ENCODE measurements at regions not wholly inside any gene's neighbourhood (a gene's known extent, or its start where the extent isn't known, plus 50 kb on each side); places are given as distances from the start of the nearest gene placed in this dataset.
"Not testable (repeated sequence)": the region's sequence is repeated elsewhere in the genome, so short reads cannot be mapped to it uniquely, and the experiment has no call there.

DNA sequence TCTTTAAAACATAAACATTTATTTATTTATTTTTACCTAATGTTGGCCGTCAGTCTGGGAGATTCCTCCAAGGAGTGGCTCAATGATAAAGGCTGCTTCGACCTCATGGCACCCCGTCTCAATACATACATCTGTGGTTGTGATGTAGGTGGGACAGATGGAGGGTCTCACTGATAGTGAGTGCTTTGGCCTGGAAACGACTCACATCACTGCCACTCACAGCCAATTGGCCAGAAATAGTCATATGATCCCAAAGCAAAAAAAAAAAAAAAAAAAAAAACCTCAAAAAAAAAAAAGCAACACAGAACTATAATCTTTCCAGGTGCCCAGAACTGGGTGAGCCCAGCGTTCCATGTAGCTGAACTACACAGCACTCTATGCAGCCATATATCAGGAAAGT, 125.4 kb downstream of the PSAT1 start:
- no peaks in the 10 kb centered on the region for H3K36me3 ChIP-seq (ENCODE audit: low read length)
- H3K4me2 ChIP-seq (ENCODE audit: low read depth, low read length, poor library complexity, severe bottlenecking): no peak overlapping the region
- no peak overlapping the region for H3K27ac ChIP-seq (ENCODE audit: low read depth, low read length)
- H3F3A ChIP-seq (ENCODE audit: insufficient read depth): no peaks in the 10 kb centered on the region
- H3K9ac ChIP-seq (ENCODE audit: low read length): no peak overlapping the region
- no peaks in the 10 kb centered on the region for H3K9me2 ChIP-seq (replicated peaks; ENCODE audit: insufficient read depth, low read length)
- no peak overlapping the region for H2AFZ ChIP-seq (ENCODE audit: low read depth, low read length, severe bottlenecking)
- H3K27me3 ChIP-seq (ENCODE audit: low read length): no peaks in the 10 kb centered on the region
- no peaks in the 10 kb centered on the region for H3K79me2 ChIP-seq (ENCODE audit: insufficient read depth, low read length)
- H3K9me3 ChIP-seq (ENCODE audit: insufficient read depth, low read length): no peaks in the 10 kb centered on the region
- H3K4me3 ChIP-seq (ENCODE audit: insufficient read depth, low read length, poor library complexity, severe bottlenecking): no peak overlapping the region
- no peaks in the 10 kb centered on the region for H4K20me1 ChIP-seq (ENCODE audit: low read depth, low read length)
- TF ChIP-seq, protein P1, sequence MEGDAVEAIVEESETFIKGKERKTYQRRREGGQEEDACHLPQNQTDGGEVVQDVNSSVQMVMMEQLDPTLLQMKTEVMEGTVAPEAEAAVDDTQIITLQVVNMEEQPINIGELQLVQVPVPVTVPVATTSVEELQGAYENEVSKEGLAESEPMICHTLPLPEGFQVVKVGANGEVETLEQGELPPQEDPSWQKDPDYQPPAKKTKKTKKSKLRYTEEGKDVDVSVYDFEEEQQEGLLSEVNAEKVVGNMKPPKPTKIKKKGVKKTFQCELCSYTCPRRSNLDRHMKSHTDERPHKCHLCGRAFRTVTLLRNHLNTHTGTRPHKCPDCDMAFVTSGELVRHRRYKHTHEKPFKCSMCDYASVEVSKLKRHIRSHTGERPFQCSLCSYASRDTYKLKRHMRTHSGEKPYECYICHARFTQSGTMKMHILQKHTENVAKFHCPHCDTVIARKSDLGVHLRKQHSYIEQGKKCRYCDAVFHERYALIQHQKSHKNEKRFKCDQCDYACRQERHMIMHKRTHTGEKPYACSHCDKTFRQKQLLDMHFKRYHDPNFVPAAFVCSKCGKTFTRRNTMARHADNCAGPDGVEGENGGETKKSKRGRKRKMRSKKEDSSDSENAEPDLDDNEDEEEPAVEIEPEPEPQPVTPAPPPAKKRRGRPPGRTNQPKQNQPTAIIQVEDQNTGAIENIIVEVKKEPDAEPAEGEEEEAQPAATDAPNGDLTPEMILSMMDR (IDR thresholded peaks at IDR 0.05; ENCODE audit: insufficient read depth, low read length, poor library complexity, severe bottlenecking): no peak
- no peak for TF ChIP-seq EZH2phosphoT487 (conservative IDR thresholded peaks at IDR 0.05; ENCODE audit: low read length)

DNA sequence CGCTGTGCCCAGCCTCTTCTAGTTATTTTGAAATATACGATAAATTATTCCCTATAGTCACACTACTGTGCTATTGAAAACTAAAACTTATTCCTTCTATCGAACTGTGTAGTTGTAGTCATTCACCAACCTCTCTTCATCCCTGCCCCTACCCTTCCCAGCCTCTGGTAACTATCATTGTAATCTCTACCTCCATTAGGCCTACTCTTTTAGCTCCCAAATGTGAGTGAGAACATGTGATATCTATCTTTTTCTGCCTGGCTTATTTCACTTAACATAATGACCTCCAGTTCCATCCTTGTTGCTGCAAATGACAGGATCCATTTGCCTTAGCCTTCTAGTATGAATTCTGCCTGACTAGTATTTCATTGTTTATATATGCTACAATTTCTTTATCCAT, 127.4 kb downstream of the PSAT1 start:
- H3K9ac ChIP-seq (ENCODE audit: low read length): no peak overlapping the region
- TF ChIP-seq EZH2phosphoT487 (conservative IDR thresholded peaks at IDR 0.05; ENCODE audit: low read length): no peak
- TF ChIP-seq, protein P1 (IDR thresholded peaks at IDR 0.05; ENCODE audit: insufficient read depth, low read length, poor library complexity, severe bottlenecking): no peak
- H3F3A ChIP-seq (ENCODE audit: insufficient read depth): no peaks in the 10 kb centered on the region
- H3K4me2 ChIP-seq (ENCODE audit: low read depth, low read length, poor library complexity, severe bottlenecking): no peak overlapping the region
- H3K27me3 ChIP-seq (ENCODE audit: low read length): no peaks in the 10 kb centered on the region
- H3K36me3 ChIP-seq (ENCODE audit: low read length): no peaks in the 10 kb centered on the region
- no peak overlapping the region for H2AFZ ChIP-seq (ENCODE audit: low read depth, low read length, severe bottlenecking)
- H3K4me3 ChIP-seq (ENCODE audit: insufficient read depth, low read length, poor library complexity, severe bottlenecking): no peak overlapping the region
- no peak overlapping the region for H3K27ac ChIP-seq (ENCODE audit: low read depth, low read length)
- no peaks in the 10 kb centered on the region for H3K79me2 ChIP-seq (ENCODE audit: insufficient read depth, low read length)
- H4K20me1 ChIP-seq (ENCODE audit: low read depth, low read length): no peaks in the 10 kb centered on the region
- H3K9me3 ChIP-seq (ENCODE audit: insufficient read depth, low read length): no peaks in the 10 kb centered on the region
- no peaks in the 10 kb centered on the region for H3K9me2 ChIP-seq (replicated peaks; ENCODE audit: insufficient read depth, low read length)

DNA sequence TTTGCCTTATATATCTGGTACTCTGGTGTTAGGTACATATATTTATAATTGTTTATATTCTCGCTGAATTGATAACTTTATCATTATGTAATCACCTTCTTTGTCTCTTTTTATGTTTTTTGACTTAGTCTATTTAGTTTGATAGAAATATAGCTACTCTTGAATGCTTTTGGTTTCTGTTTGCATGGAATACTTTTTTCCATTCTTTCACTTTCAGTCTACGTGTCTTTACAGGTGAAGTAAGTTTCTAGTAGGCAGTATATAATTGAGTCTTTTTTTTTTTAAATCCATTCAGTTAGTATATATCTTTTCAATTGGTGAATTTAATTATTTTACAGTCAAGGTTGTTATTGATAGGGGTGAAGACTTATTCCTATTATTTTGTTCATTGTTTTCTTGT, 131.7 kb downstream of the PSAT1 start:
- no peak overlapping the region for H3K9ac ChIP-seq (ENCODE audit: low read length)
- H3K9me3 ChIP-seq (ENCODE audit: insufficient read depth, low read length): no peaks in the 10 kb centered on the region
- H2AFZ ChIP-seq (ENCODE audit: low read depth, low read length, severe bottlenecking): no peak overlapping the region
- no peak for TF ChIP-seq EZH2phosphoT487 (conservative IDR thresholded peaks at IDR 0.05; ENCODE audit: low read length)
- H3K4me2 ChIP-seq (ENCODE audit: low read depth, low read length, poor library complexity, severe bottlenecking): no peak overlapping the region
- no peaks in the 10 kb centered on the region for H3K27me3 ChIP-seq (ENCODE audit: low read length)
- no peak overlapping the region for H3K27ac ChIP-seq (ENCODE audit: low read depth, low read length)
- no peaks in the 10 kb centered on the region for H3F3A ChIP-seq (ENCODE audit: insufficient read depth)
- H3K9me2 ChIP-seq (replicated peaks; ENCODE audit: insufficient read depth, low read length): no peaks in the 10 kb centered on the region
- no peaks in the 10 kb centered on the region for H3K79me2 ChIP-seq (ENCODE audit: insufficient read depth, low read length)
- no peaks in the 10 kb centered on the region for H4K20me1 ChIP-seq (ENCODE audit: low read depth, low read length)
- no peak overlapping the region for H3K4me3 ChIP-seq (ENCODE audit: insufficient read depth, low read length, poor library complexity, severe bottlenecking)
- H3K36me3 ChIP-seq (ENCODE audit: low read length): no peaks in the 10 kb centered on the region

DNA sequence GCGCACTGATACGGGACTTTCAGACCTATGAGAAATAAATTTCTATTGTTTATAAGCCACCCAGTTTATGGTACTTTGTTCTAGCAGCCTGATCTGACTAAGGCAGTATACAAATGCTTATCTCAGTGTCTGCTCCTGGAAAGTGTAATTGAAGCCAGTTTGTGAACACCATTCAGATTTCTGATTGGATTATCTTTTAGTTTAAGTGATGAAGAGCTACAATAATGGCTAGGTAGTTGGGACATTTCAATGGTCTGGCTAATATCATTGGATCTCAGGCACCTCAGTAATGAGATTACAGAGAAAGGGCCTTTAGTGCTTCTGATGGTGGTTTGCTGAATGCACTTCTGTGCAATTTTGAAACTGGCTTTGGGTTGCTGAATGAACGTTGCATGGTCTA, 133.5 kb downstream of the PSAT1 start:
- H3K4me3 ChIP-seq (ENCODE audit: insufficient read depth, low read length, poor library complexity, severe bottlenecking): no peak overlapping the region
- no peaks in the 10 kb centered on the region for H3K79me2 ChIP-seq (ENCODE audit: insufficient read depth, low read length)
- H3K27me3 ChIP-seq (ENCODE audit: low read length): no peaks in the 10 kb centered on the region
- no peaks in the 10 kb centered on the region for H4K20me1 ChIP-seq (ENCODE audit: low read depth, low read length)
- H3F3A ChIP-seq (ENCODE audit: insufficient read depth): no peaks in the 10 kb centered on the region
- no peaks in the 10 kb centered on the region for H3K36me3 ChIP-seq (ENCODE audit: low read length)
- no peak overlapping the region for H3K27ac ChIP-seq (ENCODE audit: low read depth, low read length)
- H3K9ac ChIP-seq (ENCODE audit: low read length): no peak overlapping the region
- no peak overlapping the region for H3K4me2 ChIP-seq (ENCODE audit: low read depth, low read length, poor library complexity, severe bottlenecking)
- H3K9me3 ChIP-seq (ENCODE audit: insufficient read depth, low read length): no peaks in the 10 kb centered on the region
- TF ChIP-seq EZH2phosphoT487 (conservative IDR thresholded peaks at IDR 0.05; ENCODE audit: low read length): no peak
- TF ChIP-seq, protein P1 (IDR thresholded peaks at IDR 0.05; ENCODE audit: insufficient read depth, low read length, poor library complexity, severe bottlenecking): no peak
- H2AFZ ChIP-seq (ENCODE audit: low read depth, low read length, severe bottlenecking): no peak overlapping the region
- H3K9me2 ChIP-seq (replicated peaks; ENCODE audit: insufficient read depth, low read length): no peaks in the 10 kb centered on the region

DNA sequence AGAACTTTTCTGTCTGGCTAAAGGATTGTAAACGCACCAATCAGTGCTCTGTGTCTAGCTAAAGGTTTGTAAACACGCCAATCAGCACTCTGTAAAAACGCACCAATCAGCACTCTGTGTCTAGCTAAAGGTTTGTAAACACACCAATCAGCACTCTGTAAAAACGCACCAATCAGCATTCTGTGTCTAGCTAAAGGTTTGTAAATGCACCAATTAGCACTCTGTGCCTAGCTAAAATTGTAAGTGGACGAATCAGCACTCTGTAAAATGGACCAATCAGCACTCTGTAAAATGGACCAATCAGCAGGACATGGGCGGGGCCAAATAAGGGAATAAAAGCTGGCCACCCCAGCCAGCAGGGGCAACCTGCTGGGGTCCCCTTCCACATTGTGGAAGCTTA, 134.1 kb downstream of the PSAT1 start:
- H2AFZ ChIP-seq (ENCODE audit: low read depth, low read length, severe bottlenecking); H3K27me3 ChIP-seq (ENCODE audit: low read length); H3F3A ChIP-seq (ENCODE audit: insufficient read depth); H3K9ac ChIP-seq (ENCODE audit: low read length); H3K9me3 ChIP-seq (ENCODE audit: insufficient read depth, low read length); H3K9me2 ChIP-seq (replicated peaks; ENCODE audit: insufficient read depth, low read length); H3K4me2 ChIP-seq (ENCODE audit: low read depth, low read length, poor library complexity, severe bottlenecking); H4K20me1 ChIP-seq (ENCODE audit: low read depth, low read length); H3K4me3 ChIP-seq (ENCODE audit: insufficient read depth, low read length, poor library complexity, severe bottlenecking); H3K27ac ChIP-seq (ENCODE audit: low read depth, low read length); H3K36me3 ChIP-seq (ENCODE audit: low read length); H3K79me2 ChIP-seq (ENCODE audit: insufficient read depth, low read length): not testable (repeated sequence)
